ENCODE measurements at regions not wholly inside any gene's neighbourhood (a gene's known extent, or its start where the extent isn't known, plus 50 kb on each side); places are given as distances from the start of the nearest gene placed in this dataset.

GRCh38 chr11:106305458-106305857 lies 228.0 kb downstream of the AASDHPPT start:
- Histone ChIP-seq H3K27ac (ENCODE audit: extremely low read length, insufficient read depth, low read length) (no peak overlapping the region), H2AFZ (ENCODE audit: low read length) (no peak overlapping the region), H4K20me1 (ENCODE audit: insufficient read depth, low read length) (no peaks in the 10 kb centered on the region), H3K4me3 (replicated peaks in 1 of 3; ENCODE audit: insufficient read depth in 1 of 3, low read depth in 2 of 3, low read length in 3 of 3) (no peak overlapping the region), H3K27me3 (ENCODE audit: control insufficient read depth in 1 of 2, insufficient read depth in 2 of 2, low read length in 2 of 2) (no peaks in the 10 kb centered on the region), H3K36me3 (replicated peaks in 1 of 2; ENCODE audit: control insufficient read depth in 1 of 2, insufficient read depth in 2 of 2, low read length in 2 of 2) (no peaks in the 10 kb centered on the region), H3K4me1 (ENCODE audit: insufficient read depth, low read length) (no peaks in the 10 kb centered on the region), H3K79me2 (ENCODE audit: insufficient read depth, low read length) (no peaks in the 10 kb centered on the region), H3K9ac (ENCODE audit: insufficient read depth, low read depth, low read length) (no peak overlapping the region), H3K4me2 (ENCODE audit: low read depth, low read length) (no peak overlapping the region), H3K9me3 (ENCODE audit: low read length) (peaks cover 76% of the 10 kb centered on the region)
- intact Hi-C loops (cut with micrococcal nuclease; ENCODE audit: unreplicated experiment), result loop anchor here (5.0 kb wide), 1 partner anchor 712 kb away; the partner anchor contains the start of gene GUCY1A2
- 0% methylated on average over 1 of the region's 1 CpG for WGBS (ENCODE audit: low lambda C conversion rate)
- CTCF ChIA-PET (ENCODE audit: low intra/inter-chr PET ratio, low total read pairs), result no interaction called here
- in situ Hi-C loops (cut with HindIII; ENCODE audit: extremely low pct_ligation_motif_present, low pct_unique_long_range_greater_than_20kb), result no loop called here
- no TSS peak for BruUV-seq (replicated peaks)
- POLR2A ChIA-PET, result no interaction called here
- TF ChIP-seq NFIB (CRISPR knock-in tag; IDR thresholded peaks at IDR 0.05; ENCODE audit: borderline replicate concordance) (no peak), ZNF18 (CRISPR knock-in tag; IDR thresholded peaks at IDR 0.05; ENCODE audit: insufficient replicate concordance) (no peak), ZNF713 (CRISPR knock-in tag; IDR thresholded peaks at IDR 0.05) (no peak), TFDP2 (CRISPR knock-in tag; IDR thresholded peaks at IDR 0.05) (no peak), HMGXB4 (CRISPR knock-in tag; IDR thresholded peaks at IDR 0.05; ENCODE audit: borderline replicate concordance in 1 of 2, low read depth in 1 of 2) (no peak), ZNF276 (CRISPR knock-in tag; IDR thresholded peaks at IDR 0.05; ENCODE audit: low read depth) (no peak), KIAA2018 (CRISPR knock-in tag; IDR thresholded peaks at IDR 0.05; ENCODE audit: borderline replicate concordance) (no peak)
- FAIRE-seq (no peak), ATAC-seq (no peak), DNase-seq (ENCODE audit: low spot score) (no peak)
